ENCODE measurements at regions not wholly inside any gene's neighbourhood (a gene's known extent, or its start where the extent isn't known, plus 50 kb on each side); places are given as distances from the start of the nearest gene placed in this dataset.

DNA sequence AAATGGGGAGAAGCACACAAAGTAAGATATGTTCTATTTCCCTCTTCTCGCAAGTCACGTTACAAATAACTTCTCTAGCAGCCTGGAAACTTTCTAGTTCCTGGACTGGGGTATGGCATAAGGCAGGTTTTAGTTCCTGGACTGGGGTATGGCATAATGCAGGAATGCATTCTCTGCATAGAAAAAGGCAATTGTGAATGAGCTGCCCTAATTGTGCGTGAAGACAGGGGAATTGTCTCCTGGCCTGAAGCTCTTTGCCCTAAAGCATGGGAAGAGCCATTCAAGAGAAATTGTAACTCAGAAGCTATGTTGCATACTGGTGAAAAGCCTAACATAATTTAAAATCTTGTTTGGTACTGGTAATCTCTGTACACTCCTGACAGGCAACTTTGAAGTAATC is 54.3 kb upstream of the CBLB start:
- DNase-seq, result no peak

DNA sequence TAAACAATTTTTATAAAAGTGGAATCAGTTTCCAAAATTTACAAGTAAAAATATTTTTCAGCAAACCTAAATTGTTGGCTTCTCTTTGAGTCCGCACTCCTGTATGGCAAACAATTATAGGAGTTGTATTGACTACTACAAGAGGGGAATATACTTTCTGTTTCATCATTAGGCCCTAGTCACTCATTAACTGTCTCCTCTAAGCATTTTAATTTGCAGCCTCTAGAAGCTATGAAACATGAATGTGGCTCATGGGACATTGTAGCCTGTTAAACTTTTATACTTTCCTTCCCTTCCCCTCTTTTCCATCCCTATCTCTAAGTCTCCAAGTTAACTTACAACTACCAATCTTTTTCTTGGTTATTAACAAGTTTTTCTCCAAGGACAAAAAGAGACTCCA is 58.9 kb upstream of the CBLB start:
- DNase-seq, result no peak

DNA sequence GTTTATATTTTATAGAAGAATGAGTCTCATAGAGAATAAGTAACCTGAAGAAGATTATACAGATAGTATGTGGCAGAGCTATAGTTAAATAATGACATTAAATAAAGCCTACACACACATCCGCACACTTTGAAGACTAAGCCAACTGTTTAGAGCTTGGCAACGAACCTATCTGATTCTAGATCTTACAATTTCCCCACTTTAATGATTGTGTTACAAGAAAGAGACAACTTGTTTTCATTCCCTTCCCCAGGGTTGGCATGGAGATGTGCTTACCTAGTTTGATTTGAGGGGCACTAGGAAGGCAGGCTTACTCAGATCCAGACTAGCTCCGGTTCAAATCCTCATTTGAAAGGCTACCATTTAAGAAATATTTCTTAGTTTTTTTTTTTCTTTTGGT is 61.9 kb upstream of the CBLB start:
- DNase-seq, result no peak

DNA sequence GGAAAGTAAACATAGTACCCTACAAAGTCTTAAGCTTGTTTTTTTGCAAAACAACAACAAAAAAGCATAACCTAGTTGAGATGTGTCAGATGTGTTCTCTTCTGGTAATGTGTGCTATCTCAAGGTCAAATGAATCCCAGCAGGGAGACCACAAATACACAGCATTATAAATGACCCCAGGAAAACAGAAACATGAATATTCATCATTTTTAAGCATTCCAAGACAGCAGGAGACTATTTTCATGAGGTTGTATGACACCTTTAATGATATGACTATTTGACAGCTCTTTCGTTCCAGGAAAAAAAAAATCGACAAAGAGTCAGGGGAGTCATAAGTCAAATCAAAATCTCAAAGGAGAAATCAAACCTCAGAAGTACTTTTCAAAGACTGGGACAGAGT is 62.7 kb upstream of the CBLB start:
- DNase-seq, result no peak

DNA sequence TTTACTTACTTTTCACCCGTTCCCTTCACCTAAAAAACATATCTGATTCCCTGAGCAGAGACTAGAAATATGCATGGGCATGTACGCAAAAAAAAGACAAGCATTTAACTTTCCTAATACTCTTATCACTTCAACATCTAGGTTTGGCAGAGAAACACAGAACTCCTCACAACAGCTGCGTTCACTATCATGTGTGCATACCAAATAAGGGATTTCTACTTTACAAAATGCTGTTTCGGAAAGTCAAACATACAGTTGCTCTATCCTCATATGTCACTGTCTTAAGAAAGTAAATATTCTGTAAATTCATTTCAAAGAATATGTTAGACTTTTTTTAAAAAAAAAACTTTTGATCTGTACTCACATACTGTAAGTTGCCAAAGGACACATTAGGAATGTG is 65.1 kb upstream of the CBLB start:
- no peak for DNase-seq

DNA sequence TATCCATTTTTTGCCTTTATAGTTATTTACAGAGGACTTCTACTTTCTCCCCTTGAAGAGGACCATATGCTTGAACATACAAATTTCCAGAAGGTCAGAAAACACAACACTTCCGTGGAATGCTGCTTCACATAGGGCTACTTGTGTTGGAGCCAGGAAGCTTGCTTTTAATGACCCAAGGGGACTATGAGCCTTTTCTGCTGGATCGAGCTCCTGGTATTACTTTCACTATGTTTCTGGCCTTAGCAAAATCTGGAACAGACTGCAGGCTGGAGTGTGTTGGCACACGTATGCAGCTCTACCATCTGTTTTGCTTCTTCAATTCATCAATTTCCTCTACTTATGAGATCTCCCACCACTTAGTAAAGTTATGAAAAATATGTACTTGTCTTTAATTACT is 69.3 kb upstream of the CBLB start:
- no peak for DNase-seq

DNA sequence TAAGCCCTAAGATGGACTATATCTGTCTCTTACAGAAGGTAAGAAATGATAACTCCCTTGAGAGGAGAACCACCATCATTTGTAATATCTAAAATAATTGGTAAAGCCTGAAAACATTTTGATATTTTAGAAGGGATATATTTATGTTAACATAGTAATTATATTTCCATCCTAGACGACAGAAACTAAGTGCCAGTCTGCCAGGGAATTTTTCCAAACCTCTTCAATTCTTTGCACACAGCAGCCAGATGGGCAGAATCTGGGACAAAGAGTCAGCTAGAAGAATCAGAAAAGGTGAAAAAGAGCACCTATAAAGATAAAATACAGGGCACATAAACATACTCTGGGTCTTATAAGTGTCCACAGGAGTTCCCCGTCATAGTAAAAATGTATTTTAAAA is 70.0 kb upstream of the CBLB start:
- DNase-seq, result no peak

DNA sequence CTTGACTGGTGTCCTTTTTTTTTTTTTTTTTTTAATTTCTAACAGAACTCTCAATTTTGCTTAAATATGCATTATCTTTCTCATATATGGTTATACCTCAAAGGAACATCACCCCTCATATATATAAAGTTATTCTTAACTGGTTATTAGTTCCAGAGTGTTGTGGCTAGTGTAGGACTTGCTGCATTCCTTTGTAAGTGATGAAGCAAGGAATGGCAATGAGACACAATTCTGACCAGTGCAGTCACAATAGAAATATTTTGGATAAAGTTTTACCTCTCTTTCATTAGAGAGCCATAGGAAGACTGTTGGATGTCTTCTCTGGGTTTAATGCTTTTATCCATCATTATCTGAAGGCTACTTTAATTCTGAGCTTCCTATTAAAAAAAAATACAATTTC is 75.5 kb upstream of the CBLB start:
- DNase-seq, result no peak

DNA sequence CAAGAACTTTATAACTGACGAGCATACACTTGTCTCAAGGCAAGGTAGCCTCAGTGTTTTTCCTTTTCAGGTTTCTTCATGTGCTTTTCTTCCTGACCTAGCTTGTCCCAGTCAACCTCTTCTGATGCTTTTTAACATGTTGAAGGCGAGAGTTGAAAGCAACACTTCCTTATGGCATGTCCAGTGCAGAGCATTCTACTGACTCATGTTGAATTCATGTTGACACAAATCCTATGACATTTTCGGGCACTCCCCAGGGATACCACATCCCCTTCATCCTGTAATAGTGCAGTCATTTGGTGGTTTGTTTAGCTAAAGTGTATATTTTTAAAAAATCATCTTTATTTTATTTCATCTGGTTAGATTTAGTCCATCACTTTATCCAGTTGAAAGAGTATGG is 75.9 kb upstream of the CBLB start:
- DNase-seq, result no peak

DNA sequence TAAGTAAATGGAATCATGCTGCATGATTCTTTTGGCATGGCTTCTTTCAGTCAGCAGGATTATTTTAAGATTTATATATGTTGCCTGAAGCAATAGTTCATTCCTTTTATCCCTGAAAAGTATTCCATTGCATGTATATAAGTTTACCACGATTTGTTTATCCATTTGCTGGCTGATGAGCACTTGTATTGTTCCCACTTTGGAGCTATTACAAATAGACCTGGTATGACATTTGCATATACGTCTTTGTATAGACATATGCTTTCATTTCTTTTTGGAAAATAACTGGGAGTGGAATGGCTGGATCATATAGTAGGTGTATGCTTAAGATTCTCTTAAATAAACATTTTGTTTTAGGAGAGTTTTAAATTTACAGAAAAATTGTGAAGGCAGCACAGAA is 79.3 kb upstream of the CBLB start:
- no peak for DNase-seq

DNA sequence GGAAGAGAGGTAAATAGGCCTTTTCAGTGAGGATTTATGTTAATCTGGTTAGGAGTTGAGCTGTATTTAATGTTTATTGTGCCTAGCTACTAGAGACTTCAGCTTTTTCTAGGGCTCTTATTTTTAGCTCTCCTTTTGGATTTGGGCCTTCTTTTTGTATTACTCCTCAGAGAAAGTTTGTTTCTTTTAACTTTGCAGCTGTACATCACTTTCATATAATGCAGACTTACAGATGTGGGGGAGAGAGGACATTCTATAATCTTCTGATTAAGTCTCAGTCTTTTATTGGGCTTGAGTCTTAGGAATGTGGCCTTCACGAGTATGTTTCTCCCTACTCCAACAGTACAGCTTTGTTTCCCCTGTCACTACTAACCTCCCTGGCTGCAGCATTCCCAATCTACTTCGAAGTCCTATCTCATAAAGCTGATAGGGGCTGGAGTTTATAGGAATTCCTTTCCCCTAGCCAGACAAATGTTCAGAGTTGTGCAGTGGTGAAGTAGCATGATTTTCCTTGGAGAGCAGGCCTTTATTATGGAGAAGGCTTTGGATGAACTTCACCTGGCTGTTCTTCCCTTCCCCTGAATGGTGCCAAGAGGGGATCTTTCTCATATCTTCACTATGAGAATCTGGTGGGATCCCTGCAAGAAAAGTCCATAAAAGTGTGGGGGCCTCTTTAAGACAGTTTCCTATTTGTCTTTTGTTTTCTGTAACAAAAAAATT is 82.2 kb upstream of the CBLB start:
- DNase-seq, result no peak

DNA sequence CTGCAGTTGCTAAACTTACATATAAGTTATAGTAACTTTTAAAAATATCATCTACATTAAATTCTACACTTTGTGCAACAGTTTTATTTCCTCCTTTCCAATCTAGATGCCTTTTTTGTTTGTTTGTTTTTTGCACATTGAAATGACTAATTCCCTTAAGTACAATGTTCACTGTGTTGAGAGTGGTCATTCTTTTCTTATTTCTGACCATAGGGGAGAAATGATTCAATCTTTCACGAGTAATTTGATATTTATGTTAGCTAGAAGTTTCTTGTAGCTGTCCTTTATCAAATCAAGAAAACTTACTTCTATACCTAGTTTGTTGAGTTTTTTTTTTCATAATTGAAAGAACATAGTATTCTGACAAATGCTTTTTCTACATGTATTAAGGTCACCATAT is 85.0 kb upstream of the CBLB start:
- no peak for DNase-seq

DNA sequence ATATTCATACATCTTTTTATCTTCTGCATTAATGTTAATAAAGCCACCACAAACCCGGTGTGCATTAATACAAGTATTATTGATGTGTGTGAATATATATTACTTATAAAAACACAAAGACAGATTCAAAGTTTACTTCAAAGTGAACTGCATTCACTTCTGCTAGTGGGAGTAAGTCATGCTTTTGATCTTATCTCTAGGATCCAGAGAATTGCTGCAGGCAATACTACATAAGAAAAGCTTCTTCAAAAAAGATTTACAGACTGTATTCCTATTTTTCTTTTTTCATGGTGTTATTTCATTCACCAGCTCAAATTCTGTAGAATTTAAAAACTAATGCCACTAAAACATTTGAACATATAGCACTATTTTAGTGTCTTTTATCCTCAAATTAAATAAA is 87.5 kb upstream of the CBLB start:
- DNase-seq, result no peak

DNA sequence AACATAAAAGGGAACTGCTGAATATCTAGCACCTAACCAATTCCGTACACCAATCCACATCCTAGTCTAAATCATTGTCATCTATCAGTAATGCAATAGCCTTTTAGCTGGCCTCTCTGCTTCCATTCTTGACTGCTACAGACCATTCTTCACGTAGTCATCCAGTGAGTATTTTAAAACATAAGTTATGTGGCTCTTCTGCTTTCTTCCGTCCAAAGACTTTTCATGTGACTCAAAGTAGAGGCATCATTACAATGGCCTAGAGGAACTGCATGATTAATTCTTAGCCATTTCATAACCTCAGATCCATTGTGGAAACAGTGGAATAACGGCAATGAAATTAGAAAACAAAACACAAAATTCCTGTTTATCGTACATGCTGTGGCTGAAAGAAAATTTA is 88.9 kb upstream of the CBLB start:
- no peak for DNase-seq

DNA sequence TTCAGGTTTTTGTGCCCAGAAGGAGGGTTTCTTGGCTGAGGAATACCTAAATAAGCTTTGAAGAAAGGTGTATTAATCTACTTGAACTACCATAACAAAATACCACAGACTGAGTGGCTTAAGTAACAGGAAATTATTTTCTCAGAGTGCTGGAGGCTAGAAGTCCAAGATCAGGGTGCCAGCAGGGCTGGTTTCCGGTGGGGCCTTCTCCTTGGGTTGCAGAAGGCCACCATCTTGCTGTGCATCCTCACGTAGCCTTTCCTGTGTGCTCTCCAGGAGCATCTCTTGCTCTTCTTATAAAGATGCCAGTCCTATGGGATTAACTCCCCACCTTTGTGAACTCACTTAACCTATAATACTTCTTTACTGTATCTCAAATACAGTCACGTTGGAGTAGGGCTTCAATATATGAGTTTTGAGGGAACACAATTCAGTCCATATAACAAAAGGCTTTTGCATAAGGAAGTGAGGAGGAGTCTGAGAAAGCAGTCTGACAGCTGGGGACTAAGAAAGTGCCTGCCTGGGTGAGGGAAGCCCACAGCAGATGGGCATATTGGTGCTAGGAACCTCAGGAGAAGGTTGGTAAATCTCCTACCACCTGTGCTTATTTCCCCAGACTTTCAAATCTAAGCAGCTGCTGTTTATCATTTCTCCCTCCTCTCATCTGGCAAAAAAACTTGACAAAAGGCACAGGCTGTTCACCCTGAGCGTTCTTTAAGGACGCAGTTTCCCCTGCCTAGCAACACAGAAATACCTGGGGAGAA is 89.6 kb upstream of the CBLB start:
- no peak for DNase-seq

DNA sequence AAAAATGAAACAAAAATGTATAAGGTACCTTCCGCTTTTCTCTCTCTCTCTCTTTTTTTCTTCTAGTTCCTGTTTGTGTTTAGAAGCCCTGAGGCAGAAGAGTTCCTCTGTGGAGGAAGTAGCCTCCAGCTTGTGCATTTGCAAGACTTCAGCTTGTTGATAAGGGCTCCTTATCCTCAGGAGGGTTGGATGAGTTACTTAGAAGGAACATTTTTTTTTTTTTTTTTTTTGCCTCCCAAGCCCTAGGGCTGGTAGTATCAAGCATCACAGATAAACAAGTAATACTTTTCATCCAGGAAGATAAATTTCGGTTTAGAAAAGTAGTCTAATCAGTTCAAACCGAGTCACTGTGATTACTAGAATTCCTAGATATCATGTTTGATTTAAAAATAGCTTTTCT is 91.0 kb upstream of the CBLB start:
- peak; percentile 4 for DNase-seq

DNA sequence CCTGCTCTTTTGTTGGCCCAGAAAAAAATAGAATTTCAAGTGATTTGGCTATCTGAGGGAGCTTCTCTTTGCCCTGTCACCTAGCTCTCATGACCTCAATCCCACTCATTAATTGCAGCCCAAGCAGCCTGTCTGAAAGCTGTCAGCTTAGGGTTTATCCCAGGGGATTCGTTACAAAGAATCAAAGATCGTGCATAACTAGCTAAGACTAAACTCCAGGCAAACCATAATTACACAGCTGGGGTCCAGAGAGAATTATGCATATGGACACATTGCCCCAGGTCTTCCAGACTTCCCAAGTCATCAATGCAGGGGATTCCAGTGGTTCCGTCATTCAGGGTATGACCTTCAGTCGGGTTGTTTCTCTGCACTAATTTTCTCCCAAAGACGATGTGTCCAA is 91.6 kb upstream of the CBLB start:
- DNase-seq, result peak; percentile 40

DNA sequence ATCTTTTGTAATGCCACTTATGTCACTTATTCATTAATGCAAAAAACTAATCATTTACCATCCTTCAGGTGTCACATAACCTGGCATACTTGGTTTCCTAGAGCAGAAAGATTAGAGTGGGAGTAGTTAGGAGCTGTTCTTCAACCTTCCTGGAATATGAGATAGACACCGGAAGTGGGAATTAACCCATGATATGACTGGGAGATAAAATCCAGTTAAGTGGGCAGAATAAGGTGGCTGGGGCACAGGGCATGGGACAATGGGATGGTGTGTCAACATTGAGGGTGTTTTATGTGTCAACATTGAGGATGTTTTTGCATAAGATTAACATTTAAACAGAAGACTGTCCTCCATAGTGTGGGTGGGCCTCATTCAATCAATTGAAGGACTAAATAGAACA is 94.3 kb upstream of the CBLB start:
- no peak for DNase-seq

DNA sequence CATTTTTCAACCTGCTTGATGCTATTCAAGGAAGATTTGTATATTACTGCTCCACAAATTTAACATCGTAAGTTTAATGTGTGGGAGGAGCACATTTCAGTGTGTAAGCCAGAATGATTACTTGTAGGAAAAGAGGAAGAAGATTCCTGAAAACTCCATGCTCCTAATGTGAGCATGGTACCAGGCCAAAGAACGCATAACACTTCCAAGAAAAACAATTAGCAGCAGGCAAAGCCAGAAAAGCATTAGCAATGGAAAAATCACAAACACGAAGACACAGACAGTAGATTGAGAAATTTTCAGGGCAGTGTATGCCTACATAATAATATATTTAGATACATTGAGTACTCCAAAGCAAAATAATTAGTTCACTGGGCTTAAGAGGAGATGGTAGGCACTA is 96.6 kb upstream of the CBLB start:
- DNase-seq, result no peak

DNA sequence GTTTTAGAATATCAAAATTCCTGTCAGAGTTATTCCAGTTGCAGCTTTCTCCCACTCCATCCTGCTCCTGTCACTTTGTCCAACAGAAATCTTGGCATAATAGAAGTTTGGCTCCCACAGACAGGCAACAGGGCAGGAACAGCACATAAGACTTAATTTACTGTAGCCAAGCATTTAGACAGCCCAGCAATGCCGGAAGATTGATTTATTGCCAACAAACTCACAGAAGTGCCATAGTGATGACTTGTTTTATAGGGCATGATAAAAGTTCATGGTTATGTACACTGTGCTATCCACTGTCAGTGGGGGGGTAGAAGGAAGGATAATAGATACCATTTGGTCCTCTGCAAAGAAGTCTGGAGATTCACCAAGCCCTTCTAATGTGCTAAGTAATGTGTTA is 98.3 kb upstream of the CBLB start:
- DNase-seq, result no peak

DNA sequence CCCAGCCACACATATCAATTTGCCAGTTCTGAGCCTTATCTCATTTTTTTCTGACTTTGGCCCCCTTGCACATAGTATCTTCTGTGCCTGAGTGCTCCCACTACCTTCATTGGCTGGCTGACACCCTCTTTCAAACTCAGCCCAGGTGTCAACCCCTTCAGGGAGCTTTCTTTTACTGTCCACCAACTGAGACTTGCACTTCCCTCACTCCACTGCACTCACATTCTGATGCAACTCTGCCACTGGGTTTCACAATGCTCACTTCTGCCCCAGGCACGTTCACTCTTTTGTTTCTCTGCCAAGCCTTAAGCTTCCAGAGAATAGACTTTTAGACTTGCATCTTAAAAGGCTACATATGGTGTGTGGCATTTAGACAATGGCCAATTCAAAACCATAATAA is 101.5 kb upstream of the CBLB start:
- no peak for DNase-seq

DNA sequence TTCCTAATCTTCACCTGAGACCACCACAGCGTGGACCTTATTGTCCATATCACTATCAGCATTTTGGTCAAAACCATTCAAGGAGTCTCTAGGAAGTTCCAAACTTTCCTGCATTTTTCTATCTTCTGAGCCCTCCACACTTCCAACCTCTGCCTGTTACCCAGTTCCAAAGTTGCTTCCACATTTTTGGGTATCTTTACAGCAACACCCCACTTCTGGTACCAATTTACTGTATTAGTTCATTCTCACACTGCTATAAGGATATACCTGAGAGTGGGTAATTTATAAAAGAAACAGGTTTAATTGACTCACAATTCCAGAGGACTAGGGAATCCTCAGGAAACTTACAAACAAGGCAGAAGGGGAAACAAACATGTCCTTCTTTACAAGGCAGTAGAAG is 103.3 kb upstream of the CBLB start:
- DNase-seq, result no peak

DNA sequence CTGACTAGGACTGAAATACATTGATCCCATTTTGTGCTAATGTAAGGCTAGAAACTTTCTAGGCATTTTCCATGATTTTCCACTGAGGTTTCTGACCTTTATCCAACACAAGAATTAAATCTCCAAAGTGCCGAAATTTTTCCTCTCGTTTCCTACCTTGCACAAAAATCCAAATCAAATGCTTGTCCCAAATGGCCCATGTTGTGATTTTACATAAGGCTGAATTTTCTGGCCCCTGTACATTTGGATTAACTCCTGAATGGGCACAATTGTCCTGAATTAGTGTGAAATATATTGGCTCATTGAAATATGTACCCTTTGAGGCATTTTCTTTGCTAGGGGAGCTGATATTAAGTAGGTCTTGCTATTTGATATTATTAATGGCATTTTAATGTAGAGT is 105.6 kb upstream of the CBLB start:
- no peak for DNase-seq

DNA sequence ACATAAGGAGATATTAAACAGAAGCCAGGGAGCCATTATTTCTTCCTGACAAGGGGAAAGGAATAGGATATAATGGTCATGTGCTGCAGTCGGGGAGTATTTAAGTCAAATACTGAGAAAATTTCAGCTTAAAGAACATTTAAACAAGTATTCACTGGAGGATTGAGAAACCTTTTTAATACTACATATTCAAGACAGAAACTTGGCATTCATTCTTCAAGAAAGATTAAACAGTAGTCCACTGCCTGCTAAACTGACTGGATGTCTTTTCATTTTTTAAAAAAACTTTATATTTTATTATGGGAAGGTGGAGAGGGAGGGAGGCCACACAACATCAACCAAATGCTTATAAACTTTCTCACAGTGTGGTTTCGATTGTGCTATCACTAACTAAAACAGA is 107.4 kb upstream of the CBLB start:
- DNase-seq, result no peak

DNA sequence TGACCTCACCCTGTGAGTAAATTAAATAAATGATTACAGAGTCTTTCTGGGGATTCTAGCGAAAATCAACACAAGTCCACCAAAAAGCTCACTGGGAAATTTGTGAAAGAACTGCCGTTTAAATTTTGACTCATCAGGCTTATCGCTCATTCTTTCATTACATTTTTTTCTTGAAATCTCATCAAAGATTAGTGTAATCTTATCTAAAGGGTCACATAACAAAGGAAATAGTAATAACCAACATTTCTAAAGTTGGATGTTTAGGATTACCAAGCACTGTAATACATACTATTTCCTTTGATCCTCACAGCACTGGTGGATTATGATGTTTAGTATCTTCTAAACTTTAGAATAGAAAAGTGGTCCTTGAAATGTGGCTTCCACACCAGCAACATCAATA is 111.1 kb upstream of the CBLB start:
- DNase-seq, result no peak
